ENCODE measurements at regions not wholly inside any gene's neighbourhood (a gene's known extent, or its start where the extent isn't known, plus 50 kb on each side); places are given as distances from the start of the nearest gene placed in this dataset.

GRCh38 chr1:82844911-82845827 is 1044.4 kb downstream of the ADGRL2 start:
- no peak for DNase-seq (ENCODE audit: low read depth, low spot score)
- TF ChIP-seq, protein P1, sequence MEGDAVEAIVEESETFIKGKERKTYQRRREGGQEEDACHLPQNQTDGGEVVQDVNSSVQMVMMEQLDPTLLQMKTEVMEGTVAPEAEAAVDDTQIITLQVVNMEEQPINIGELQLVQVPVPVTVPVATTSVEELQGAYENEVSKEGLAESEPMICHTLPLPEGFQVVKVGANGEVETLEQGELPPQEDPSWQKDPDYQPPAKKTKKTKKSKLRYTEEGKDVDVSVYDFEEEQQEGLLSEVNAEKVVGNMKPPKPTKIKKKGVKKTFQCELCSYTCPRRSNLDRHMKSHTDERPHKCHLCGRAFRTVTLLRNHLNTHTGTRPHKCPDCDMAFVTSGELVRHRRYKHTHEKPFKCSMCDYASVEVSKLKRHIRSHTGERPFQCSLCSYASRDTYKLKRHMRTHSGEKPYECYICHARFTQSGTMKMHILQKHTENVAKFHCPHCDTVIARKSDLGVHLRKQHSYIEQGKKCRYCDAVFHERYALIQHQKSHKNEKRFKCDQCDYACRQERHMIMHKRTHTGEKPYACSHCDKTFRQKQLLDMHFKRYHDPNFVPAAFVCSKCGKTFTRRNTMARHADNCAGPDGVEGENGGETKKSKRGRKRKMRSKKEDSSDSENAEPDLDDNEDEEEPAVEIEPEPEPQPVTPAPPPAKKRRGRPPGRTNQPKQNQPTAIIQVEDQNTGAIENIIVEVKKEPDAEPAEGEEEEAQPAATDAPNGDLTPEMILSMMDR (IDR thresholded peaks at IDR 0.05; ENCODE audit: low read depth, low read length): no peak
- no peak overlapping the region for H3K4me3 ChIP-seq (ENCODE audit: low read depth, low read length)
- in situ Hi-C loops (cut with HindIII; ENCODE audit: low sequenced_read_pairs): no loop called here

DNA sequence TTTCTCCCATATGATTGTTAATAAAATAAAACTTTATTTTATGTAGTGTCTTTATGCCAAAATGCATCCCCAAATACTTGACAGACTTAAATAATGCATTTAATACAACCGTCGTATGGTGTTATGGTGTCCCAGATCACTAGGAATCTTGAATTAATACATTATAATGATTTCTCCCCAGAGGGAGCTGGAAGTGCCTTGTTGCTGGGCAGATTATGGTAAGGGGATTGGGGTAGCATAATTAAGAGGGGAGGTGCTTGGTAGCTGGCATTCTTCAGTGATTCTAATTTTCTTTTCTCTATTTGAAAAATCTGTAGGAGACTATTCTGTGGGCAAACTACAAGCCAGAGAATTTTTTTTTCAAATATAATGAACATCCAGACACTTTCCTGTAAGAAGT is 1043.7 kb downstream of the ADGRL2 start:
- no peak for DNase-seq (ENCODE audit: low read depth, low spot score)
- TF ChIP-seq, protein P1 (IDR thresholded peaks at IDR 0.05; ENCODE audit: low read depth, low read length): no peak
- H3K4me3 ChIP-seq (ENCODE audit: low read depth, low read length): no peak overlapping the region
- in situ Hi-C loops (cut with HindIII; ENCODE audit: low sequenced_read_pairs): no loop called here

DNA sequence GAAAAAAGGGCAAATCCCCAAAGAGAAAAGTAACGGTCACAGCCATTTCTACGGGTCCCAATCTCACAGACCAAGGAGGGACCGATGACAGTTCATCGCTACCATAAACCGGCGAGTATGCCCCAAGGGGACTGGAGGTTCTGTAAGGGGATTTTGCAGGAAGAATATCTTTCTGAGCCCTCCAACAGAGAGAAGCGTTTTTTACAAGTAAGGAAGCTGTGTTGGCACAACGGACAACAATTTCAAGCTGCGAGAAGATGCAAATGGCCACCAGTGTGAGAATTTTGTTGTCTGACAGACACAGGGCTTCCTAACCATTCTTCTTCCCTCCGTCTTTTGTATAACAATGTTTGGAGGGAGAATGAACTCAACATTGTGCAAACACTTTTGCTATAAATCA is 1043.1 kb downstream of the ADGRL2 start:
- in situ Hi-C loops (cut with HindIII; ENCODE audit: low sequenced_read_pairs): no loop called here
- no peak for DNase-seq (ENCODE audit: low read depth, low spot score)
- no peak overlapping the region for H3K4me3 ChIP-seq (ENCODE audit: low read depth, low read length)

GRCh38 chr1:82840192-82840591 is 1039.5 kb downstream of the ADGRL2 start:
- DNase-seq (ENCODE audit: low read depth, low spot score): no peak
- TF ChIP-seq, protein P1 (IDR thresholded peaks at IDR 0.05; ENCODE audit: low read depth, low read length): no peak
- H3K4me3 ChIP-seq (ENCODE audit: low read depth, low read length): no peak overlapping the region
- in situ Hi-C loops (cut with HindIII; ENCODE audit: low sequenced_read_pairs): no loop called here

More for the DNA sequence above, 1043.1 kb downstream of the ADGRL2 start:
- TF ChIP-seq, protein P1 (IDR thresholded peaks at IDR 0.05; ENCODE audit: low read depth, low read length): no peak

- in situ Hi-C loops (cut with HindIII; ENCODE audit: low sequenced_read_pairs): no loop called here
- TF ChIP-seq, protein P1 (IDR thresholded peaks at IDR 0.05; ENCODE audit: low read depth, low read length): no peak
- peak; percentile 19 for DNase-seq (ENCODE audit: low read depth, low spot score)
- no peak overlapping the region for H3K4me3 ChIP-seq (ENCODE audit: low read depth, low read length)
These were observed 1037.2 kb downstream of the ADGRL2 start for GRCh38 chr1:82837766-82838465.

DNA sequence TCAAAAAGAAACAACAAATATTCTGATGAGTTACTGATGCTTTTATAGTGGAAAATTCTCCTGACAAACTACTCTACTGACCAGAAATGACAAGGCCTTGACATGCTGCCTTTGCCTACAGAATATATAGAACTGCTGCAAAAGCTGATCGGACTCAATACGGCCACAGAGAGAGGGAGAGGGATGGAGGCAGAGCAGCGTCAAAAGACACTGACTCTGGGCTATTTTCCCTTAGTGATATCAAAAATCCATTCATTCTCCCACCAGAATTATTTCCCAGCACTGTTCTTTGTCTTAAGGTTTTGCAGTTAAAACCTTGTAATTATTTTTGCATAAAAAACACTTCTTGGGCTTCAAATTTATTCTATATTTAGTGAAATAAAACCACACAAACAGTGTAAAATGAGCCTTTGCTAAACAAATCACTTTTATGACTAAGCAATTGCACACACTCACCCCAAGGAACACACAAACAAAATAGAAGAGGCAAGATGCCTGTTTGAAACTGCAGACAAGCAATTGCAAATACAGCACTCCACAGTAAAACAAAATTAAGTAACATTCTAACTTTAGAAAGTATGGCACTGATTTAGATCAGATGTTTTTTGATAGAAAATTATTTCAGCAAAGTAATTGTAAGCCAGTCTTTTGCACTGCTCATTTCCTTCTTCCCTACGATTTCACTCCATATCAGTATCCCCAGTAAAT is 1036.4 kb downstream of the ADGRL2 start:
- TF ChIP-seq, protein P1 (IDR thresholded peaks at IDR 0.05; ENCODE audit: low read depth, low read length): no peak
- H3K4me3 ChIP-seq (ENCODE audit: low read depth, low read length): no peak overlapping the region
- no peak for DNase-seq (ENCODE audit: low read depth, low spot score)
- in situ Hi-C loops (cut with HindIII; ENCODE audit: low sequenced_read_pairs): no loop called here

Data from astrocyte of the spinal cord (primary cell).